ENCODE measurements at regions not wholly inside any gene's neighbourhood (a gene's known extent, or its start where the extent isn't known, plus 50 kb on each side); places are given as distances from the start of the nearest gene placed in this dataset.

GRCh38 chr2:126802316-126802715 is 96.4 kb upstream of the TEX51 start:
- no peak for TF ChIP-seq CTCF (IDR thresholded peaks at IDR 0.05)
- no peak for TF ChIP-seq POLR2A (IDR thresholded peaks at IDR 0.05)

All from right lobe of liver (tissue), 4 donors.